Stimulated activated CD4-positive, alpha-beta T cell treated with anti-CD3 and anti-CD28 coated beads, Interleukin-1b, Interleukin-23, amount 100 ng/mL, for 24 hours (primary cell): ENCODE measurements at regions not wholly inside any gene's neighbourhood (a gene's known extent, or its start where the extent isn't known, plus 50 kb on each side); places are given as distances from the start of the nearest gene placed in this dataset.
"Not testable (repeated sequence)": the region's sequence is repeated elsewhere in the genome, so short reads cannot be mapped to it uniquely, and the experiment has no call there.

Source experiments
- DNase-seq, 4 experiments: peaks; one replicate each; pipeline ENCODE4 v3.0.0-alpha.2; 2020; ENCODE audit warnings: low read depth in 4 of 4, low spot score in 1 of 4

DNA sequence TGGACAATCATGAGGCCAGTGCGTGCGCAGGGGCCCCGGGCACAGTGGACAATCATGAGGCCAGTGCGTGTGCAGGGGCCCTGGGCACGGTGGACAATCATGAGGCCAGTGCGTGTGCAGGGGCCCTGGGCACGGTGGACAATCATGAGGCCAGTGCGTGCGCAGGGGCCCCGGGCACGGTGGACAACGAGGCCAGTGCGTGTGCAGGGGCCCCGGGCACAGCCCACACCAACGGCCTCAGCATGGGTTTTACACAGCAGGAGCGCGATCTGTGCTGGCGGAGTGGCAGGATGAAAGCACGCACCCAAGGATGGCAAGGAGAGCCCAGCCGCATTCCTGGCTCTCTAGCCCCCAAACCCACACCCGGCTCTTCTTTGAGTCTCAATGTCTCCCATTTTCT, 78.8 kb downstream of the RFLNA start:
- DNase-seq = not testable (repeated sequence)

DNA sequence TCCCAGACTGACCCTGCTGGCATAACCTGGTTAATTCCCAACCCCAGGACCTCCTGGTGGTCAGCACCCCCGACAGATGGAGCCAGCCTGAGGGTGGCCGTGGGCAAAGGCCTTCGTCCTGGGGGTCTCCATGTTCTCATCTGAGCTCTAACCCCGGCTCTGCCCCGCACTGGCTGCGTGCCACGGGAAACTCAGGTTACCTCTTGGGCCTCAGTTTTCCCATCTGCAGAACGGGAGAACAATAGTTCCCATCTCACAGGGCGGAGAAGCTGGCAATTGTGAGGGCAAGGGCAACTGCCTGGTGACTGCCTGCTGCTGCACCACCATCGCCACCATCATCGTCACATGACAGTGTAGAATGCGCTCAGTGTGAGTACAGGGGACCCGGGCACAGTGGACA, 77.9 kb downstream of the RFLNA start:
- DNase-seq = no peak

DNA sequence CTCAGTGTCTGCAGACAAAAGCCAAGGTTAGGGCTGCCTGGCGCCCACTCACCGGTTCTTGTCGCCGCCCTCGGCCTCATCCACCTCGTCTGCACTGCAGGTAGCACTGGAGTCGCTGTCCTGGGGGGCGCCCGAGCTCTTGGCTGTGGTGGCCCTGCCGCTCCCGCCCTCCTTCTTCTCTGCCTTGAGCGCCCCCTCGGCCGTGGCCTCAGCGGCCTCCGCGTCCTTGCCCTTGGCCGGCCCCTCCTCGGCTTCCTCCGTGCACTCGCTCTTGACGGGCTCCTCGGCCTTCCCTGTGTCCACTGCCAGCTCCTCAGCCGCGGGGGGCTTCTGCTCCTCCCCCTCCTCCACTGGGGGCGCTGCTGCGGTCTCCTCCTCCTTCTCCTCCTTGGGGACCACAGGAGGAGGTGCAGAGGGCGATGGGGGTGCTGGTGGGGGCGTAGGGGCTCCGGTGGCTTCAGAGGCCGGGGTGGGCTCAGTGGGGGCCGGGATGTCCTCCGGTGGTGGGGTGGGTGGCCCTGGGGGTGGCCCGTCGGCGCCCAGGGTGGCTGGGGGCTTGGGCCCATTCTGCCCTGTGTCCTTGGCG, 77.2 kb downstream of the RFLNA start:
- DNase-seq = no peak

DNA sequence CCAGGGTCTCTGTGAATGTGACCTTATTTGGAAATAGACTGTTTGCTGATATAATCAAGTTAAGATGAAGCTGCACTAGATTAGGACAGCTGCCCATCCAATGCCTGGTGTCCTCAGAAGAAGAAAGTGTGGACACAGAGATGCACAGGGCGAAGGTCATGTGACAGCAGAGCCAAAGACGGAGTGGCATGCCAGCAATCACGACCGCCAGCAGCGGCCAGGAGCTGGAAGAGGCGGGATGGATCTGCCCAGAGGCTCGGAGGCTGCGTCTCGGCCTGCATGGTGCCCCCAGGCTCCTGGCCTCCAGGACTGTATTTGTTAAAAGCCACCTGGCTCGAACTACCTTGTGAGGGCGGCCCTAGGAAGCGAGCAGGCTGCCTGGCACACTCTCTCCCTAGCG, 76.5 kb downstream of the RFLNA start:
- no peak for DNase-seq

DNA sequence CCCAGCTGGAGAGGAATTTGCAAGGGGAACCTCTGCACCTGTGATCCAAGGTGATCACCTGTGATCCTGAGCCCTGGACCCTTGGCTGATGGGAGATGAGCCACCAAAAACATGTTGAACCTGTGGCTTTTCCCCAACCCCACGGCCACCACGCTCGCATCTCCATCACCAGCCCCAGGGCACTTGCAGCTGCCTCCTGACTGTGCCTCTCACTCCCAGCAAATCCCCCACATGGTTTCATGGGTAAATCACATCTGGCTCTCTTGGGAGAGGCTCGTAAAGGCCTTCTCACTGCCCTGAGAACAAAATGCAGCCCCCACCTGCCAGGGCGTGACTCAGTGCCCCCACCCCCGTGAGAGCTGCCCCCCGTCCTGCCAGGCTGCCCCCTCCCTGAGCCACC, 76.0 kb downstream of the RFLNA start:
- no peak for DNase-seq

- DNase-seq = no peak
These were observed 75.5 kb downstream of the RFLNA start for GRCh38 chr12:124370384-124370783.

- DNase-seq = no peak
These were observed 75.0 kb downstream of the RFLNA start for GRCh38 chr12:124369827-124370378.

DNA sequence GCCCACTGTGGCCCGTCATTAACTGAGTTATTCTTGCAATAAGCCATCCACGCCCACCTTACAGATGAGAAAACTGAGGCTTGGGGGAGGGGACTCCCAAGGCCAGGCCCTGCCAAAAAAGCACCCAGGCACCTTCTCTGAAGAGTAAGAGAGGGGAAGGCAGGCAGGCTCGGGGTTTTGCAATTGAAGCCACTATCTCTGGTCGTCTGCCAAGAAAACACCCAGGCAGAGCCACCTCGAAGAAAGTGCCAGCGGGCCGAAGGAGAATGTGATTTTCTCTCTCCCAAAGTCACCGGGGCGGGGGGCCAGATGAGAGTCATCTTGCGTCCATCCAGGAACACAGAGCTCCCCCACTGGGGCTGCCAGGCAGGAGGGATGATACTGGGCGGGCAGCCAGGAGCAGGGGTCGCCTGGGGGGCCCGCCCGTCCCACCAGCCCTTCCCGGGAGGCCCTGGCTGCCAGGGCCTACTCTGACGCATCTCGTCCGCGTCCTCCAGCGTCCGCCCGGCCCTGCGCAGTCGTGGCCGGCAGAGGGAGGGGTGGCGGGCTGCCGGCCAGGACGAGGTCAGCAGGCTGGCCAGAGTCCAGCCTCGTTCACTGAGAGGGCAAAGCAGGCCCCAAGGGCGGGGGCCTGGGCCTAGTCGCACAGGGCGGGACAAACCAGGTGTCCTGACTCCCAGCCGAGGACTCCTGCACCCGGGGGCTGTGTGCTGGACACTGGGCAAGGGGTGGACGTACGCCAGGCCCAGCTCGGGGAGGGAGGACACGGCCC, 74.3 kb downstream of the RFLNA start:
- DNase-seq = no peak

- DNase-seq = no peak
These were observed 73.6 kb downstream of the RFLNA start for GRCh38 chr12:124368421-124369032.

DNA sequence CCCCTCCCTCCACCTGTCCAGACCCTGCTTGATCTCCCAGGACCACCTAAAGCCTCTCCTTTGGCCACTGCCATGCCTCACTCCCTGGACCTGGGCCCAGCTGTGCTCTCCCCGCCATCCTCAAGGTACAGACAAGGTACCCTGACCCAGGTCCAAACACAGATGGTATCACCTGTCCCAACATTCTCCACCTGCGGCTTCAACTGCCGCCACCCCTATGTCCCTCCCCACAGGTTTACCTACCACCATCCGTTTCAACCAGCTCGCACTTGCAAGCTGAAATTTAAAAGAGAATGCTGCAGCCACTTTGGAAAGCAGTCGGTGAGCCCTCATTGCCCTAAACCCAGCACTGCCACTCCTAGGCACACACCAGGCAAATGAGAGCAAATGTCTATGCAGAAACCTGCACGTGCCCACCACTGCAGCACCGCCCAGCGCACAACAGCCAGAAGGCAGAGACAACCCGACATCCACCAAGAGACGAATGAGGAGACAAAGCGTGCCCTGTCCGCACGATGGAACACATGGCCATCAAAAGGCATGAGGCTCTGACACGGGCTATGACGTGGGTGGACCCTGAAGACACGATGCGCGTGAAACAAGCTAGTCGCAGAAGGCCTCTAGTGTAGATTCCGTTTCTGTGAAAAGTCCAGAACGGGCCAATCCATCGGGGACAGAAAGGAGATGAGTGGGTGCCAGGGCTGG, 71.0 kb downstream of the RFLNA start:
- DNase-seq = no peak
